CD4-positive, alpha-beta T cell (primary cell): ENCODE measurements at regions not wholly inside any gene's neighbourhood (a gene's known extent, or its start where the extent isn't known, plus 50 kb on each side); places are given as distances from the start of the nearest gene placed in this dataset.

ENCODE experiments used
- ATAC-seq: fragments of 200-7000 bp; cut with Tn5 transposase; one replicate; pipeline ENCODE4 v1.10.0; 2022; ENCODE audit warnings: mild to moderate bottlenecking; ENCODE audit not compliant: poor library complexity
- CTCF ChIA-PET: fragments of 350-600 bp; sonication (Branson Sonifier 250); formaldehyde crosslinking; loops from one replicate; lab custom pipeline; 2021; ENCODE audit warnings: antibody characterized with exemption, inconsistent platforms; lab: Charles Lee
- POLR2A ChIA-PET: fragments of 350-600 bp; sonication (Branson Sonifier 250); formaldehyde crosslinking; loops from one replicate; lab custom pipeline; 2021; ENCODE audit warnings: antibody characterized with exemption, inconsistent platforms; lab: Charles Lee
- DNase-seq, 14 experiments: peaks; one replicate each; pipeline ENCODE4 v3.0.0-alpha.2; 2013 to 2020; ENCODE audit warnings: mixed read lengths in 2 of 14
- H3K27ac ChIP-seq, 2 donors: one replicate each; pipeline versions ENCODE4 v1.5.1 to v1.7.0; 2013; ENCODE audit warnings: low read length in 2 of 2, low read depth in 1 of 2, mild to moderate bottlenecking in 1 of 2
- H3K27me3 ChIP-seq, 2 experiments: 1 replicate in 1 of 2; 2 replicates in 1 of 2; pipeline versions ENCODE4 v1.6.1 to v1.7.0; 2013; ENCODE audit warnings: low read length in 2 of 2, control low read depth in 1 of 2, mild to moderate bottlenecking in 1 of 2, moderate library complexity in 1 of 2; ENCODE audit not compliant: insufficient read depth in 2 of 2, control insufficient read depth in 1 of 2
- H3K36me3 ChIP-seq: one replicate; pipeline ENCODE4 v1.6.1; 2013; ENCODE audit warnings: low read length, control low read depth; ENCODE audit not compliant: insufficient read depth
- H3K4me1 ChIP-seq: one replicate; pipeline ENCODE4 v1.6.1; 2013; ENCODE audit warnings: low read length, control low read depth; ENCODE audit not compliant: insufficient read depth
- H3K4me3 ChIP-seq: one replicate; pipeline ENCODE4 v1.5.1; 2013; ENCODE audit warnings: mild to moderate bottlenecking, low read length, moderate library complexity
- H3K9me3 ChIP-seq, 2 experiments: 1 replicate in 1 of 2; 2 replicates in 1 of 2; pipeline versions ENCODE4 v1.6.1 to v1.7.0; 2013; ENCODE audit warnings: low read length in 2 of 2, mild to moderate bottlenecking in 2 of 2, control low read depth in 1 of 2, moderate library complexity in 1 of 2; ENCODE audit not compliant: control insufficient read depth in 1 of 2, insufficient read depth in 1 of 2
- H3K27ac Mint-ChIP-seq: one replicate; pipeline ENCODE4 v1.8.0; 2020; ENCODE audit warnings: mixed read lengths
- H3K27me3 Mint-ChIP-seq: one replicate; pipeline ENCODE4 v1.8.0; 2021; ENCODE audit warnings: mixed read lengths
- H3K36me3 Mint-ChIP-seq: one replicate; pipeline ENCODE4 v1.8.0; 2021; ENCODE audit warnings: low read depth, mixed read lengths
- H3K4me1 Mint-ChIP-seq: one replicate; pipeline ENCODE4 v1.8.0; 2021; ENCODE audit warnings: low read depth, mixed read lengths
- H3K4me3 Mint-ChIP-seq: one replicate; pipeline ENCODE4 v1.8.0; 2020; ENCODE audit warnings: mild to moderate bottlenecking, mixed read lengths
- H3K9me3 Mint-ChIP-seq: one replicate; pipeline ENCODE4 v1.8.0; 2020; ENCODE audit warnings: mixed read lengths
- CTCF ChIP-seq: fragments of 200-600 bp; IDR thresholded peaks from one replicate; pipeline ENCODE4 v1.8.0; 2022; ENCODE audit warnings: antibody characterized with exemption, mild to moderate bottlenecking
- intact Hi-C, 2 experiments: fragments of 100-400 bp; cut with DNase I in 1 of 2; cut with micrococcal nuclease in 1 of 2; formaldehyde crosslinking; loops; one replicate each; pipeline versions ENCODE4 v1.15.1 to v1.9.0; 2023 to 2025; cut with DNase I, micrococcal nuclease

DNA sequence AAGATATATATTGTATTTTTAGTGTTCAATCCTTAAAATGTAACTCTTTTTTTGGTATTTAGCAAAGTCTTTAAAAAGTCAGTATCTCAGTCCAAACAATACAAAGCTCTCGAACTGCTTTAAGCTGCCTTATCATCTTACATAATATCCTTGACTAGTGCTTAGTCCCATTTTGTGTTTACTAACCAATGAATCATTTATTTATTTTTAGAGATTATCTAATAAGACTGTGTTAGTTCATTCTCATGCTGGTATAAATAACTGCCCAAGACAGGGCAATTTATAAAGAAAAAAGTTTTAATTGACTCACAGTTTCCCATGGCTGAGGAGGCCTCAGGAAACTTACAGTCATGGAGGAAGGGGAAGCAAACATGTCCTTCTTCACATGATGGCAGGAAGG is 248.3 kb upstream of the KYNU start:
- ATAC-seq (no peak), DNase-seq (no peak)
- no peak overlapping the region for H3K4me3 ChIP-seq
- no peaks in the 10 kb centered on the region for H3K27me3 Mint-ChIP-seq
- H3K4me1 ChIP-seq, result no peaks in the 10 kb centered on the region
- H3K27me3 ChIP-seq, result no peaks in the 10 kb centered on the region
- ChIA-PET CTCF (no interaction called here), POLR2A (no interaction called here)
- no peaks in the 10 kb centered on the region for H3K4me1 Mint-ChIP-seq
- no peaks in the 10 kb centered on the region for H3K36me3 Mint-ChIP-seq
- H3K27ac ChIP-seq, result no peak overlapping the region
- no peak overlapping the region for H3K27ac Mint-ChIP-seq
- H3K36me3 ChIP-seq, result no peaks in the 10 kb centered on the region
- no peak overlapping the region for H3K4me3 Mint-ChIP-seq
- TF ChIP-seq CTCF, result no peak
- intact Hi-C loops, result no loop called here
- H3K9me3 Mint-ChIP-seq, result peaks cover 5% of the 10 kb centered on the region
- no peaks in the 10 kb centered on the region for H3K9me3 ChIP-seq

DNA sequence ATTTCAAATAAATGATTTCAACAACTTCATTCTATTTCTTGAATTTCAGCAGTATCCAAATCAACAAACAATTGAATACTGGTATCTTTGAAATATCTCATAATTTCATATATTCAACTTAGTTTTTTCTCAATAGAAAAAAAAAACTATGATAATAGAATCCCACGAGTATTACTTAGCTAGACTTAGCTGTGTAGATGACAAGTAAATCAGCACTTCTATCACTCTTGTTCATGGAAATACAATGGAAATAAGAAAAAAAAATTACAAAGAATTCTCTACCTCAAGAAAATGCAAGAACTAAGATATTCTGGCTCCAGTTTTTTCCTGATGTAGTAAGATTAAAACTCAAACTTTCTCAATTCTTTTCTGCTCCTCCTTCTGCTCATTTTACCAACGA is 256.2 kb upstream of the KYNU start:
- intact Hi-C loops, result no loop called here
- Mint-ChIP-seq H3K27me3 (no peaks in the 10 kb centered on the region), H3K4me3 (no peak overlapping the region), H3K9me3 (no peaks in the 10 kb centered on the region), H3K36me3 (no peaks in the 10 kb centered on the region), H3K4me1 (no peaks in the 10 kb centered on the region), H3K27ac (no peak overlapping the region)
- no peaks in the 10 kb centered on the region for H3K4me1 ChIP-seq
- DNase-seq (no peak), ATAC-seq (no peak)
- no peak overlapping the region for H3K27ac ChIP-seq
- ChIA-PET POLR2A (no interaction called here), CTCF (no interaction called here)
- TF ChIP-seq CTCF, result no peak
- no peaks in the 10 kb centered on the region for H3K27me3 ChIP-seq
- H3K4me3 ChIP-seq, result no peak overlapping the region
- H3K36me3 ChIP-seq, result no peaks in the 10 kb centered on the region
- peaks cover 0 to 2% of the 10 kb centered on the region in 2 experiments for H3K9me3 ChIP-seq

DNA sequence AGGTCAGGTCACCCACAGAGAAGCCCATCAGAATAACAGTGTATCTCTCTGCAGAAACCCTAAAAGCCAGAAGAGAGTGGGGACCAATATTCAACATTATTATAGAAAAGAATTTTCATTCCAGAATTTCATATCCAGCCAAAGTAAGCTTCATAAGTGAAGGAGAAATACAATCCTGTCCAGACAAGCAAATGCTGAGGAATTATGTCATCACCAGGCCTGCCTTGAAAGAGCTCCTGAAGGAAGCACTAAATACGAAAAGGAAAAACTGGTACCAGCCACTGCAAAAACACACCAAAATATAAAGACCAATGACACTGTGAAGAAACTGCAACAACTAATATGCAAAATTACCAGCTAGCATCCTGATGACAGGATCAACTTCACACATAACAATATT is 260.0 kb upstream of the KYNU start:
- Mint-ChIP-seq H3K27me3 (no peaks in the 10 kb centered on the region), H3K36me3 (no peaks in the 10 kb centered on the region), H3K27ac (no peak overlapping the region), H3K9me3 (no peaks in the 10 kb centered on the region), H3K4me3 (no peak overlapping the region), H3K4me1 (no peaks in the 10 kb centered on the region)
- Histone ChIP-seq H3K27me3 (no peaks in the 10 kb centered on the region), H3K27ac (no peak overlapping the region), H3K4me3 (no peak overlapping the region), H3K36me3 (no peaks in the 10 kb centered on the region), H3K9me3 (peaks cover 0 to 12% of the 10 kb centered on the region in 2 experiments), H3K4me1 (no peaks in the 10 kb centered on the region)
- POLR2A ChIA-PET, result no interaction called here
- TF ChIP-seq CTCF, result no peak
- CTCF ChIA-PET, result interaction anchor here (0.7 kb wide), 1 partner anchor 521 kb away, joined by 4 read pairs; no protein-coding TSS in a partner anchor
- intact Hi-C loops, result no loop called here
- DNase-seq (no peak), ATAC-seq (no peak)
